ENCODE measurements at regions not wholly inside any gene's neighbourhood (a gene's known extent, or its start where the extent isn't known, plus 50 kb on each side); places are given as distances from the start of the nearest gene placed in this dataset.

- TF ChIP-seq CTCF (IDR thresholded peaks at IDR 0.05), result no peak
- TF ChIP-seq EZH2 (IDR thresholded peaks at IDR 0.05; ENCODE audit: borderline replicate concordance, insufficient read depth, low read depth, low read length, poor library complexity, severe bottlenecking), result no peak
- Histone ChIP-seq H3K36me3 (replicated peaks in 1 of 2; ENCODE audit: control extremely low read depth in 1 of 2, control insufficient read depth in 1 of 2, extremely low read depth in 1 of 2, insufficient read depth in 2 of 2, low read length in 1 of 2) (no peaks in the 10 kb centered on the region), H3K4me2 (replicated peaks; ENCODE audit: low read depth, low read length, poor library complexity, severe bottlenecking) (no peak overlapping the region), H3K4me1 (ENCODE audit: control insufficient read depth in 2 of 2, insufficient read depth in 2 of 2, low read length in 2 of 2) (no peaks in the 10 kb centered on the region), H3K79me2 (ENCODE audit: control insufficient read depth, insufficient read depth, low read length) (no peaks in the 10 kb centered on the region), H3K9me3 (ENCODE audit: control extremely low read depth in 1 of 3, control insufficient read depth in 2 of 3, insufficient read depth in 1 of 3, low read length in 2 of 3) (peaks cover 0 to 9% (median 0%) of the 10 kb centered on the region in 3 donors), H2AFZ (ENCODE audit: insufficient read depth, low read depth, low read length, poor library complexity, severe bottlenecking) (no peak overlapping the region), H3K27ac (ENCODE audit: low read length in 2 of 2) (no peak overlapping the region), H4K20me1 (ENCODE audit: control insufficient read depth, insufficient read depth, low read length, poor library complexity, severe bottlenecking) (no peaks in the 10 kb centered on the region), H3K4me3 (ENCODE audit: control extremely low read depth in 1 of 5, extremely low read depth in 1 of 5, insufficient read depth in 1 of 5, low read depth in 2 of 5, low read length in 4 of 5) (no peak overlapping the region), H3K9ac (ENCODE audit: low read length) (no peak overlapping the region), H3K27me3 (replicated peaks in 1 of 4; ENCODE audit: control extremely low read depth in 1 of 4, control insufficient read depth in 3 of 4, insufficient read depth in 4 of 4, low read length in 3 of 4) (no peaks in the 10 kb centered on the region)
- H3K27me3 Mint-ChIP-seq, result peaks cover 3% of the 10 kb centered on the region
- no peak overlapping the region for H3K27ac Mint-ChIP-seq
- no peak for ATAC-seq (ENCODE audit: low read depth)
- ChIA-PET CTCF (no interaction called here), POLR2A (no interaction called here)
- no peak for DNase-seq
- intact Hi-C loops (cut with micrococcal nuclease), result no loop called here
- H3K9me3 Mint-ChIP-seq (ENCODE audit: insufficient read depth), result peaks cover 2% of the 10 kb centered on the region
- no peak overlapping the region for H3K4me3 Mint-ChIP-seq
- WGBS (ENCODE audit: insufficient coverage), result 78% methylated on average over 4 of the region's 6 CpGs
- no peaks in the 10 kb centered on the region for H3K4me1 Mint-ChIP-seq
These were observed 164.3 kb upstream of the SVIL start for GRCh38 chr10:29798921-29799690.

- Histone ChIP-seq H3K9ac (ENCODE audit: low read length) (no peak overlapping the region), H3K36me3 (replicated peaks in 1 of 2; ENCODE audit: control extremely low read depth in 1 of 2, control insufficient read depth in 1 of 2, extremely low read depth in 1 of 2, insufficient read depth in 2 of 2, low read length in 1 of 2) (no peaks in the 10 kb centered on the region), H3K4me1 (ENCODE audit: control insufficient read depth in 2 of 2, insufficient read depth in 2 of 2, low read length in 2 of 2) (no peaks in the 10 kb centered on the region), H4K20me1 (ENCODE audit: control insufficient read depth, insufficient read depth, low read length, poor library complexity, severe bottlenecking) (no peaks in the 10 kb centered on the region), H3K4me3 (ENCODE audit: control extremely low read depth in 1 of 5, extremely low read depth in 1 of 5, insufficient read depth in 1 of 5, low read depth in 2 of 5, low read length in 4 of 5) (no peak overlapping the region), H3K27ac (ENCODE audit: low read length in 2 of 2) (no peak overlapping the region), H3K4me2 (replicated peaks; ENCODE audit: low read depth, low read length, poor library complexity, severe bottlenecking) (no peak overlapping the region), H3K79me2 (ENCODE audit: control insufficient read depth, insufficient read depth, low read length) (no peaks in the 10 kb centered on the region), H3K9me3 (ENCODE audit: control extremely low read depth in 1 of 3, control insufficient read depth in 2 of 3, insufficient read depth in 1 of 3, low read length in 2 of 3) (peaks cover 0 to 9% (median 0%) of the 10 kb centered on the region in 3 donors), H2AFZ (ENCODE audit: insufficient read depth, low read depth, low read length, poor library complexity, severe bottlenecking) (no peak overlapping the region), H3K27me3 (replicated peaks in 1 of 4; ENCODE audit: control extremely low read depth in 1 of 4, control insufficient read depth in 3 of 4, insufficient read depth in 4 of 4, low read length in 3 of 4) (no peaks in the 10 kb centered on the region)
- intact Hi-C loops (cut with micrococcal nuclease), result no loop called here
- Mint-ChIP-seq H3K4me1 (no peaks in the 10 kb centered on the region), H3K4me3 (no peak overlapping the region), H3K9me3 (ENCODE audit: insufficient read depth) (peaks cover 2% of the 10 kb centered on the region), H3K27ac (no peak overlapping the region), H3K27me3 (peaks cover 3% of the 10 kb centered on the region)
- POLR2A ChIA-PET, result no interaction called here
- ATAC-seq (ENCODE audit: low read depth) (no peak), DNase-seq (no peak)
- TF ChIP-seq CTCF (IDR thresholded peaks at IDR 0.05), result no peak
- no peak for TF ChIP-seq EZH2 (IDR thresholded peaks at IDR 0.05; ENCODE audit: borderline replicate concordance, insufficient read depth, low read depth, low read length, poor library complexity, severe bottlenecking)
- CTCF ChIA-PET, result no interaction called here
- 100% methylated on average over 1 of the region's 2 CpGs for WGBS (ENCODE audit: insufficient coverage)
These were observed 162.8 kb upstream of the SVIL start for GRCh38 chr10:29797616-29798015.

Measured in B cell (primary cell).